HL-60 (cell line): ENCODE measurements at regions not wholly inside any gene's neighbourhood (a gene's known extent, or its start where the extent isn't known, plus 50 kb on each side); places are given as distances from the start of the nearest gene placed in this dataset.

Source experiments
- CTCF ChIP-seq: IDR thresholded peaks from one replicate; pipeline ENCODE4 v1.5.1; 2011; ENCODE audit warnings: low read length, control low read depth, inconsistent platforms; ENCODE audit not compliant: insufficient read depth
- GABPA ChIP-seq: IDR thresholded peaks from 2 replicates; pipeline ENCODE4 v1.6.1; 2012; ENCODE audit warnings: low read depth
- POLR2AphosphoS5 ChIP-seq: IDR thresholded peaks from 2 replicates; pipeline ENCODE4 v1.6.1; 2012; ENCODE audit warnings: low read depth

GRCh38 chr4:31134720-31135119 is 414.6 kb downstream of the PCDH7 start:
- no peak for TF ChIP-seq GABPA
- TF ChIP-seq CTCF = no peak
- no peak for TF ChIP-seq POLR2AphosphoS5
